ENCODE measurements at regions not wholly inside any gene's neighbourhood (a gene's known extent, or its start where the extent isn't known, plus 50 kb on each side); places are given as distances from the start of the nearest gene placed in this dataset.
"Not testable (repeated sequence)": the region's sequence is repeated elsewhere in the genome, so short reads cannot be mapped to it uniquely, and the experiment has no call there.

GRCh38 chr6:67812125-67812524 is 823.0 kb upstream of the ADGRB3 start:
- no peak for DNase-seq (ENCODE audit: low read depth in 4 of 4, low spot score in 3 of 4)

DNA sequence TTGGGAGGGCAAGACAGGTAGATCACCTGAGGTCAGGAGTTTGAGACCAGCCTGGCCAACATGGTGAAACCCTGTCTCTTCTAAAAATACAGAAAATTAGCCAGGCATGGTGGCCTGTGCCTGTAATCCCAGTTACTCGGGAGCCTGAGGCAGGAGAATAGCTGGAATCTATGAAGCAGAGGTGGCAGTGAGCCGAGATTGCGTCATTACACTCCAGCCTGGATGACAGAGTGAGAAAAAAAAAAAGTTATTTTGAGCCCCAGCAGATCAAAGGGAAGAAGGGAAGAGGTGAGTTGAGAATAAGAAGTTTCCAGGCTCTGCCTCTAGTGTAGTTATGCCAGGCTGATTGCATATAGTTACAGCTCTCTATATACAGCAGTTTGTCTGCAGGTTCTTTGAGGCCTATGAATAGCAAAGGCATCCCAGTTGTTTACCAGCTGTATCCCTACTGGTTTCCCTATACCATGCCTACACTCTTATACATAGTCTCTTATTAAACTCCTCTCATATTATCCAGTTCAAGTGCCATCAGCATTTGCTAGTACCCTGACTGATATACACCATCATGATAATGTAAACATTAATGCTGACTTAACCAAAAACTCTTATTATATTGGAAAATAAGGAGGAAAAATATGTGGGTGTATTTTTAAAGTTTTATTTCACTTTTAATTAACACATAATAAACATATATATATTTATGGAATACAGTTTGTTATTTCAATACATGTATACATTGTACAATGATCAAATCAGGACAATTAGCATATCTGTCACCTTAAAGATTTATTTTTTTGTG is 823.6 kb upstream of the ADGRB3 start:
- no peak for DNase-seq (ENCODE audit: low read depth in 4 of 4, low spot score in 3 of 4)

GRCh38 chr6:67804808-67805207 is 830.3 kb upstream of the ADGRB3 start:
- not testable (repeated sequence) for DNase-seq (ENCODE audit: low read depth in 4 of 4, low spot score in 3 of 4)

- no peak for DNase-seq (ENCODE audit: low read depth in 4 of 4, low spot score in 3 of 4)
Measured at GRCh38 chr6:67802771-67803170, 832.3 kb upstream of the ADGRB3 start.

DNA sequence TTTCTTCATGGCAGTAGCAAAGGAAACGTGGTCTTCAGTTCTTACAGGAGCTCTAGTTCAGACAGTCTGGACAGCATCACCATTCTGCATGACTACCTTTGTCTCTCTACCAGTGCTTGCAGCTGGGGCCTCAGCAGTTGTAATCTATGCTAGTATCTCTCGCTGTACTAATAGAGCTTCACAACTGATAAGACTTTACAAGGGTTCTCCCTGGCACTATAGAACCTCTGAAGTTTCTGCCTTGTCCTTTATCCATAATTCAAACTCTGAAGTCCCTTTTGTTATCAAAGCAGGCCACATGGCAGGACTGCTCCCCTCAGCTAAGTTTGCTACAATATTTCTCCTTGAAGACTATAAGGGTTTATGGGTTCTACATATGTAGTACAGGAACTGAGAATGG is 842.1 kb upstream of the ADGRB3 start:
- DNase-seq (ENCODE audit: low read depth in 4 of 4, low spot score in 3 of 4): no peak

- no peak for DNase-seq (ENCODE audit: low read depth in 4 of 4, low spot score in 3 of 4)
Measured at GRCh38 chr6:67790569-67790968, 844.5 kb upstream of the ADGRB3 start.

GRCh38 chr6:67787119-67787518 is 848.0 kb upstream of the ADGRB3 start:
- DNase-seq (ENCODE audit: low read depth in 4 of 4, low spot score in 3 of 4): not testable (repeated sequence)

GRCh38 chr6:67779876-67780275 is 855.2 kb upstream of the ADGRB3 start:
- no peak for DNase-seq (ENCODE audit: low read depth in 4 of 4, low spot score in 3 of 4)

GRCh38 chr6:67775333-67775732 is 859.7 kb upstream of the ADGRB3 start:
- no peak for DNase-seq (ENCODE audit: low read depth in 4 of 4, low spot score in 3 of 4)

- DNase-seq (ENCODE audit: low read depth in 4 of 4, low spot score in 3 of 4): no peak
Measured at GRCh38 chr6:67768972-67769371, 866.1 kb upstream of the ADGRB3 start.

DNA sequence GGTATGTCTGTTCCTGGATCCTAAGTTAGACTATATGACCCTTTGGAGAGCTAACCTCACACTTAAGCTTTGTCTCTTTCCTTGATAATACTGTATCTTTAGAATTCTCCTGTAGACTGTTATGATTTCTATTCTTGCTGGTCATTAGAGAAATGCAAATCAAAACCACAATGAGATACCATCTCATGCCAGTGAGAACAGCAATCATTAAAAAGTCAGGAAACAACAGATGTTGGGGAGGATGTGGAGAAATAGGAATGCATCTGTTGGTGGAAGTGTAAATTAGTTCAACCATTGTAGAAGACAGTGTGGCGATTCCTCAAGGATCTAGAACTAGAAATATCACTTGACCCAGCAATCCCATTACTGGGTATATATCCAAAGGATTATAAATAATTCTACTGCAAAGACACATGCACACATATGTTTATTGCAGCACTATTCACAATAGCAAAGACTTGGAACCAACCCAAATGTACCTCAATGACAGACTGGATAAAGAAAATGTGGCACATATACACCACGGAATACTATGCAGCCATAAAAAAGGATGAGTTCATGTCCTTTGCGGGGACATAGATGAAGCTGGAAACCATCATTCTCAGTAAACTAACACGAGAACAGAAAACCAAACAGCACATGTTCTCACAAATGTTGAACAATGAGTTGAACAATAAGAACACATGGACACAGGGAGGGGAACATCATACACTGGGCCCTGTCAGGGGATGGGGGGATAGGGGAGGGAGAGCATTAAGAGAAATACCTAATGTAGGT is 867.8 kb upstream of the ADGRB3 start:
- DNase-seq (ENCODE audit: low read depth in 4 of 4, low spot score in 3 of 4): not testable (repeated sequence)

DNA sequence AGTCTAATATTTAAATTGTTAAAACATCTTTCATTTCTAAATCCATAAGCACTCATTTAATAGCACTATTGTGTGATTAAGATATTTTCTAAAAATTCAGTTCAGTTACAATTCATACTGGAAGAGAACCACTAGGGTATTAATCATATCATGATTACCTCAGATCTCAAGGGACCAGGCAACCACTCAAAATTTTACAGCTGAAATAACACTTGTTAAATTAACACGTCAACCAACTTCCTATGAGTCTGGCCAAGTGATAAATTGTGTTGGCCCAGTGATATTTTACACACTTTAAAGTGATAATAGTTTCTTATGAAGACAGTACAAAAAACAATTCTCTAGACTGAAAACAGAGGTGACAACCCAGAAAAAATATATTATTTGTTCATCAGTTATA is 869.0 kb upstream of the ADGRB3 start:
- no peak for DNase-seq (ENCODE audit: low read depth in 4 of 4, low spot score in 3 of 4)

DNA sequence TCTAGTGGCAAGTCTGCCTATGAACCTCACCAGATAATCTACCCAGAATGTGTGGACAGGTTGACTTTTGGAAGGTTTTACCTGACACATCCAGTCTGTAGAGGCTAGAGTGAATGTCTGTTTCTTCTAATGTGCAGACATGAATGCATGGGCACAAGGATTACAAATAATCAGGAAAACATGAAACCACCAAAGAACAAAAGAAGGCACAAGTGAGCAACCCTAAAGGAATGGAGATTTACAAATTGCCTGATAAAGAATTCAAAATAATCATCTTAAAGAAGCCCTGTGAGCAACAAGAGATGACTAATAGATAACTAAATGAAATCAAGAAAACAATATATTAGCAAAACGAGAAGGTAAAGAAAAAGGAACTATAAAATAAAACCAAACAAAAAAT is 876.1 kb upstream of the ADGRB3 start:
- DNase-seq (ENCODE audit: low read depth in 4 of 4, low spot score in 3 of 4): no peak

DNA sequence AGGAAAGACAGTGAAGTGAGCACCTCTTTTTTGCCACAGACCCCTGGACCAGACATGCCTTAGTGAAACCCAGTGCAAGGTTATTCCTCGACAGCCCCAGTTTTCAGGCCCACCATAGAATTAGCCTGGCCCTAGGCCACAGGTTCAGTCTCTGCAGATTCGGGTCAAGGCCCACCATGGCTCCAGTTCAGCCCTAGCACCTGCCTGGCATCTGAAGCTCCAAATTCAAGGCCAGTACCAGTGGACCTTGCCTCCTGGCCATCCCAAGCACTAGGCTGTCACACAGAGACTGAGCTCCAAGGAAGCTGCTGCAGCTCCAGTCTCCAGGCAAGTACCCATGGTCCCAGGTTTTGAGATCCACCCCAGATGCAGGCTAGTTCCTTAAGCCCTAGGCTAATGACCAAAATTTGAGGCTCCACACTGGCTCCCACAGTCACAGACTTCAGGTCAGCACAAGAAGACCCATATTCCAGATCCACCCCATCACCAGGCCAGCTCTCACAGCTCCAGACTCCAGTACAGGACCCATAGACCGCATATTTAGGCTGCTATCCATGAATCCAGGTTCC is 877.5 kb upstream of the ADGRB3 start:
- DNase-seq (ENCODE audit: low read depth in 4 of 4, low spot score in 3 of 4): no peak

- no peak for DNase-seq (ENCODE audit: low read depth in 4 of 4, low spot score in 3 of 4)
Measured at GRCh38 chr6:67748521-67748920, 886.6 kb upstream of the ADGRB3 start.

GRCh38 chr6:67736816-67737215 is 898.3 kb upstream of the ADGRB3 start:
- DNase-seq (ENCODE audit: low read depth in 4 of 4, low spot score in 3 of 4): no peak

DNA sequence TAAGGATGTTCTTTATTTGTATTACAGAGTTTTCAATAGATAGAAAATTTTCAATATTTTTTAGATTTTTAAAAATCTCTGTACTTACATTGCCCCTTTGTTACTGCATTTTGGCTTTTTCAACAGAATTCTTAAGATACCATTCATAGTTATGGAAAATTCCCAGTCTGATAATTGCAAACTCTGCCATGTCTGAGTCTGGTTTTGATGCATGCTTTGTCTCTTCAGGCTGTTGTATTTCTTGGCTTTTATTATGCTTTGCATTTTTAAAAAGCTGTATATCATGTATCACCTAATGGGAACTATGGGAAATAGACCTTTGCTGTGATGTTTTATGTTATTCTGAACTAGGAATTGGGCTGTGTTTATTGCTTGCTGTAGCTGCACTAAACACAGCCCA is 898.9 kb upstream of the ADGRB3 start:
- no peak for DNase-seq (ENCODE audit: low read depth in 4 of 4, low spot score in 3 of 4)

GRCh38 chr6:67735623-67736022 is 899.5 kb upstream of the ADGRB3 start:
- DNase-seq (ENCODE audit: low read depth in 4 of 4, low spot score in 3 of 4): no peak

GRCh38 chr6:67722861-67723261 is 912.2 kb upstream of the ADGRB3 start:
- DNase-seq (ENCODE audit: low read depth in 4 of 4, low spot score in 3 of 4): no peak

DNA sequence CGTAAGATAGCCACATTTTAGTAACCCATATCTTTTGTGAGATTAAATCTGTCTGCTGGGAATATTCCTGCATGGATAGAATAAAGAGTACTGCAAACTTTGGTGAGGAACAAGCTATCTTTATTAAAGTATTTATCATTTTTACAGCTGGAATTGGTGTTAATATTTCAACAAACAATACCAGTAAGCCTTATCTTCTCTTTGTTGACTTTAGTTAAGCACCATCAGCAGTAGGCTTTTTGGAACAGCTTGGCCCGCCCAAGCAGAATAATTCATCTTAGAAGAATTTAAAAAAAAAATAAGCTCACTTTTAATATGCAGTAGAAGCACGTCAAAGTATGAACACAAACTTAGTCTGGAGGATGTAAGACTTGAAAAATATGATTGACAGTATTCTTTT is 917.8 kb upstream of the ADGRB3 start:
- no peak for DNase-seq (ENCODE audit: low read depth in 4 of 4, low spot score in 3 of 4)

- no peak for DNase-seq (ENCODE audit: low read depth in 4 of 4, low spot score in 3 of 4)
Measured at GRCh38 chr6:67706388-67706787, 928.7 kb upstream of the ADGRB3 start.

DNA sequence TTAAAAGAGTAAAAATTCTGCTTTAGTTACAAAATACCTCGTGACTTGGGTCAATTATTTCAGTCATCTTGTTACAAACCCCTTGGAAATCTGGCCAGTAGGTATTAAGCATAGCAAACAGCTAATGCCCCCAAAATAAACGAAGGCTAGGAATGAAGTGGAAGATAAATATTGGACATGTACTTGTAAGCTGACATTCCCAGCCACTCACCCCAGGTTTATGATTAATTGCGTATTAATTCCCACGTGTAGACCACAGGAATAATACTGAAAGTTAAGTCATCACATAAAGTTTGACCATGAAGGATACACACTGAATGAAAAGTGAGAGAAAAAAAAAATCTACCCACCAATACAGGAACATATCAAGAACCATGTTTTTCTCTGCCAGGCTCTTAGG is 936.5 kb upstream of the ADGRB3 start:
- DNase-seq (ENCODE audit: low read depth in 4 of 4, low spot score in 3 of 4): no peak
